K562 (cell line): ENCODE measurements at regions not wholly inside any gene's neighbourhood (a gene's known extent, or its start where the extent isn't known, plus 50 kb on each side); places are given as distances from the start of the nearest gene placed in this dataset.
A peak's percentile ranks its signal among the peaks of the same experiment; 100 is the strongest.

ENCODE experiments used
- ATAC-seq: fragments of 200-7000 bp; cut with Tn5 transposase; 3 replicates; pipeline ENCODE4 v1.9.1; 2020; ENCODE audit warnings: moderate library complexity
- BruUV-seq: library from RNA; stranded (reverse); fragments of 400-500 nt; replicated peaks from 2 replicates; lab custom pipeline; 2021; lab: Mats Ljungman, UMichigan
- CTCF ChIA-PET: fragments of 300-600 bp; formaldehyde crosslinking; extraction: SDS; loops from one replicate; lab custom pipeline; 2021; ENCODE audit warnings: low intra/inter-chr PET ratio; lab: Yijun Ruan, JAX
- POLR2A ChIA-PET: fragments of 300-600, 350-650 bp; sonication (Branson Sonifier 250); formaldehyde crosslinking; extraction: SDS; loops from one replicate; lab custom pipeline; 2021; ENCODE audit warnings: antibody characterized with exemption, inconsistent platforms; lab: Yijun Ruan, JAX
- DNase-seq, 4 experiments: peaks; one replicate each; pipeline versions ENCODE4 v3.0.0 to v3.0.0-alpha.2; 2011 to 2018; ENCODE audit warnings: low spot score in 3 of 4, mixed read lengths in 3 of 4; ENCODE audit errors: extremely low read depth in 1 of 4
- FAIRE-seq: peaks from 2 replicates; lab custom pipeline; 2011; peaks lifted over from hg19 to GRCh38; lab: Jason Lieb, UNC
- H2AFZ ChIP-seq: 2 replicates; pipeline ENCODE4 v1.6.0; 2011; ENCODE audit warnings: low read depth, low read length, control low read depth, inconsistent platforms
- H3K27ac ChIP-seq: fragments of 200-600 bp; 3 replicates; pipeline ENCODE4 v1.8.0; 2011; ENCODE audit warnings: low read depth, mild to moderate bottlenecking, control low read depth, inconsistent platforms, low read length, moderate library complexity, mixed read lengths; ENCODE audit errors: extremely low read depth
- H3K27me3 ChIP-seq, 2 experiments: fragments of 300-600 bp in 1 of 2; 2 replicates in 1 of 2; 3 replicates in 1 of 2; pipeline versions ENCODE4 v1.6.0 to v1.8.0; 2011; ENCODE audit warnings: inconsistent platforms in 2 of 2, low read length in 2 of 2, mild to moderate bottlenecking in 1 of 2, mixed read lengths in 1 of 2, moderate library complexity in 1 of 2; ENCODE audit not compliant: control insufficient read depth in 2 of 2, insufficient read depth in 2 of 2
- H3K36me3 ChIP-seq: fragments of 300-600 bp; 3 replicates; pipeline ENCODE4 v1.8.0; 2011; ENCODE audit warnings: mild to moderate bottlenecking, low read length, inconsistent platforms; ENCODE audit not compliant: control insufficient read depth, insufficient read depth
- H3K4me1 ChIP-seq, 2 experiments: fragments of 200-600 bp in 1 of 2; replicated peaks in 1 of 2; 2 replicates in 1 of 2; 3 replicates in 1 of 2; pipeline versions ENCODE4 v1.5.1 to v1.8.0; 2011; ENCODE audit warnings: inconsistent platforms in 2 of 2, low read length in 2 of 2, mild to moderate bottlenecking in 1 of 2, mixed read lengths in 1 of 2, moderate library complexity in 1 of 2; ENCODE audit not compliant: control insufficient read depth in 2 of 2, insufficient read depth in 2 of 2
- H3K4me2 ChIP-seq: 2 replicates; pipeline ENCODE4 v1.6.1; 2011; ENCODE audit warnings: low read length, control low read depth, inconsistent platforms, mixed read lengths; ENCODE audit not compliant: insufficient read depth
- H3K4me3 ChIP-seq: fragments of 200-600 bp; sonication (generic), shearing (Covaris generic); 2 replicates; pipeline ENCODE4 v1.5.1; 2016; ENCODE audit warnings: control low read depth, inconsistent platforms
- H3K79me2 ChIP-seq: fragments of 200-600 bp; 3 replicates; pipeline ENCODE4 v1.8.0; 2011; ENCODE audit warnings: low read length, inconsistent platforms; ENCODE audit not compliant: control insufficient read depth, insufficient read depth
- H3K9ac ChIP-seq, 2 experiments: 2 replicates each; pipeline versions ENCODE4 v1.6.0 to v1.6.1; 2011; ENCODE audit warnings: low read depth in 2 of 2, low read length in 2 of 2, control low read depth in 1 of 2, inconsistent platforms in 1 of 2, mild to moderate bottlenecking in 1 of 2, mixed read lengths in 1 of 2; ENCODE audit not compliant: insufficient read depth in 1 of 2
- H3K9me1 ChIP-seq: one replicate; pipeline ENCODE4 v1.6.0; 2011; ENCODE audit warnings: inconsistent platforms, mild to moderate bottlenecking, low read length, moderate library complexity; ENCODE audit not compliant: control insufficient read depth, insufficient read depth
- H3K9me3 ChIP-seq: replicated peaks from 2 replicates; pipeline ENCODE4 v1.5.1; 2011; ENCODE audit warnings: low read depth, low read length, inconsistent platforms; ENCODE audit not compliant: control insufficient read depth, insufficient read depth
- H4K20me1 ChIP-seq: replicated peaks from 2 replicates; pipeline ENCODE4 v1.6.1; 2011; ENCODE audit warnings: low read length, inconsistent platforms, mixed read lengths; ENCODE audit not compliant: control insufficient read depth, insufficient read depth
- CEBPG ChIP-seq, 3 experiments: fragments of 200-800 bp in 1 of 3; sonication (Bioruptor generic) in 1 of 3; sonication (generic) in 1 of 3; formaldehyde crosslinking in 1 of 3; IDR thresholded peaks in 2 of 3; conservative IDR thresholded peaks in 1 of 3; 2 replicates each; pipeline versions ENCODE4 v1.6.1 to v1.8.0; 2016 to 2022; ENCODE audit warnings: missing compliant biosample characterization in 2 of 3, missing genetic modification characterization in 2 of 3, mild to moderate bottlenecking in 1 of 3, missing genetic modification reagents in 1 of 3
- CHD4 ChIP-seq: fragments of 200-600 bp; sonication (generic); IDR thresholded peaks from 3 replicates; pipeline ENCODE4 v1.6.1; 2012; ENCODE audit warnings: low read depth, mild to moderate bottlenecking, mixed read lengths, low read length, inconsistent platforms; ENCODE audit not compliant: insufficient read depth, insufficient replicate concordance, poor library complexity, severe bottlenecking
- DMBX1 ChIP-seq: fragments of 250-450 bp; sonication (Bioruptor Pico); IDR thresholded peaks from 2 replicates; pipeline ENCODE4 v1.8.0; 2022; ENCODE audit warnings: inconsistent platforms, mild to moderate bottlenecking, moderate library complexity, borderline replicate concordance
- ETV1 ChIP-seq: fragments of 450-650 bp; conservative IDR thresholded peaks from 2 replicates; pipeline ENCODE4 v1.6.1; 2016; ENCODE audit warnings: missing genetic modification characterization, control low read depth, low read depth, missing compliant biosample characterization
- GABPA ChIP-seq: fragments of 200-800 bp; sonication (Bioruptor generic); conservative IDR thresholded peaks from 2 replicates; pipeline ENCODE4 v1.6.1; 2016; ENCODE audit warnings: low read depth, missing genetic modification characterization, missing compliant biosample characterization
- NR2C2 ChIP-seq, 2 experiments: fragments of 200-800 bp in 1 of 2; sonication (Bioruptor generic) in 1 of 2; sonication (generic) in 1 of 2; formaldehyde crosslinking in 1 of 2; IDR thresholded peaks; 2 replicates each; pipeline versions ENCODE4 v1.6.1 to v1.8.0; 2016 to 2022; ENCODE audit warnings: mild to moderate bottlenecking in 1 of 2, missing compliant biosample characterization in 1 of 2, missing genetic modification characterization in 1 of 2, missing genetic modification reagents in 1 of 2
- NUFIP1 ChIP-seq: fragments of 450-650 bp; IDR thresholded peaks from 2 replicates; pipeline ENCODE4 v1.6.1; 2018; ENCODE audit not compliant: partially characterized antibody
- POLR2H ChIP-seq: IDR thresholded peaks from 2 replicates; pipeline ENCODE4 v1.6.1; 2016; ENCODE audit warnings: missing genetic modification characterization, low read depth, mild to moderate bottlenecking, control low read depth, missing compliant biosample characterization, moderate library complexity
- PTBP1 ChIP-seq: fragments of 200-400 bp; formaldehyde crosslinking; IDR thresholded peaks from 2 replicates; pipeline ENCODE4 v1.6.1; 2017; ENCODE audit warnings: low read depth, low read length
- RBM22 ChIP-seq: fragments of 200-400 bp; formaldehyde crosslinking; IDR thresholded peaks from 2 replicates; pipeline ENCODE4 v1.6.1; 2018; ENCODE audit warnings: low read length, low read depth; ENCODE audit not compliant: poor library complexity, severe bottlenecking
- SIN3B ChIP-seq: fragments of 450-650 bp; IDR thresholded peaks from 2 replicates; pipeline ENCODE4 v1.6.1; 2017; ENCODE audit warnings: low read depth, mild to moderate bottlenecking, moderate library complexity
- SNRNP70 ChIP-seq: fragments of 200-400 bp; formaldehyde crosslinking; optimal IDR thresholded peaks from 2 replicates; pipeline ENCODE3; 2017; ENCODE audit warnings: low read depth, low read length
- SOX6 ChIP-seq: fragments of 450-650 bp; IDR thresholded peaks from 2 replicates; pipeline ENCODE4 v1.6.1; 2014; ENCODE audit warnings: mild to moderate bottlenecking
- SP2 ChIP-seq: IDR thresholded peaks from 2 replicates; pipeline ENCODE4 v1.6.1; 2011; ENCODE audit warnings: mild to moderate bottlenecking, low read depth, low read length, moderate library complexity; ENCODE audit not compliant: poor library complexity, severe bottlenecking; ENCODE audit errors: extremely low read depth
- TFAM ChIP-seq: fragments of 250-450 bp; sonication (Bioruptor Pico); conservative IDR thresholded peaks from 2 replicates; pipeline ENCODE4 v1.5.0; 2021; ENCODE audit warnings: mild to moderate bottlenecking, moderate library complexity
- WHSC1 ChIP-seq: IDR thresholded peaks from one replicate; pipeline ENCODE4 v1.6.1; 2012; ENCODE audit warnings: low read length, control low read depth, inconsistent platforms
- ZNF311 ChIP-seq: fragments of 250-450 bp; sonication (Bioruptor Pico); IDR thresholded peaks from 2 replicates; pipeline ENCODE4 v1.4.0; 2020; ENCODE audit warnings: mild to moderate bottlenecking, moderate library complexity
- ZNF589 ChIP-seq: fragments of 200-800 bp; sonication (Bioruptor generic); IDR thresholded peaks from 2 replicates; pipeline ENCODE4 v1.6.1; 2016; ENCODE audit warnings: low read depth, missing genetic modification characterization, missing compliant biosample characterization
- ZSCAN32 ChIP-seq: fragments of 450-650 bp; formaldehyde crosslinking; IDR thresholded peaks from 2 replicates; pipeline ENCODE4 v1.4.0; 2020; ENCODE audit warnings: mild to moderate bottlenecking, moderate library complexity
- WGBS: fragments of 100-300 bp; shearing (Covaris generic); methylation state at CpG from one replicate; pipeline ENCODE4 v1.1.6; 2016; ENCODE audit warnings: low coverage, mixed read lengths; ENCODE audit not compliant: insufficient coverage; ENCODE audit errors: missing lambda C conversion rate; 5-methylcytosine and 5-hydroxymethylcytosine counted together
- in situ Hi-C: fragments of 300-500 bp; cut with MboI; formaldehyde crosslinking; loops from 4 replicates; pipeline ENCODE4 v1.15.0; 2018; ENCODE audit warnings: inconsistent platforms, mixed read lengths
- intact Hi-C: fragments of 100-400 bp; cut with micrococcal nuclease; formaldehyde crosslinking; loops from 2 replicates; pipeline ENCODE4 v1.14.2; 2022
- TF ChIP-seq, protein P1 (sequence below), 2 experiments: fragments of 450-650 bp in 1 of 2; sonication (generic) in 1 of 2; formaldehyde crosslinking in 1 of 2; IDR thresholded peaks in 1 of 2; conservative IDR thresholded peaks in 1 of 2; 2 replicates each; pipeline versions ENCODE4 v1.6.1 to v1.8.1; 2016 to 2023; ENCODE audit warnings: mild to moderate bottlenecking in 2 of 2, moderate library complexity in 2 of 2, inconsistent platforms in 1 of 2, missing genetic modification reagents in 1 of 2

DNA sequence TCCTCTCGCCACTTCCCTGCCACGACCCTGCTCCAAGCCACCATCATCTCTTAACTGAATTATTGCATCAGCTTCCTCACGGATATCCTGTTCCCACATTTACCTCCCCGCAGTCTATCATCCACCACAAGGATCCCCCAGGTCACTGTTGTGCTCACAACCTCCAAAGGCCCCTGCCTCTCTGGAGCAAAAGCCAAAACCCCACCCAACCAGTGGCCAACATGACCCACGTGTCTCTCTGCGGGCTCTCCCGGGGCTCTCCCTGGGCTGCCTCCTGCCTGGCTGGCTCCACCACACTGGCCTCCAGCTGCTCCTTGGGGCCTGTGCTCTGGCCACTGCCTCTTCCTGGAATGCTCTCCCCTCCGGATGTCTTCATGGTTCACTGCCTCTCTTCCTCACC is 809.3 kb downstream of the UQCRFS1 start:
- no peak overlapping the region for H3K9ac ChIP-seq
- H3K27me3 ChIP-seq = no peaks in the 10 kb centered on the region; a peak in 1 of 5 replicates
- peak; percentile 55 for ATAC-seq
- ChIA-PET POLR2A (interaction anchor here (0.7 kb wide), 1 partner anchor 10 kb away, joined by 4 read pairs; no protein-coding TSS in a partner anchor), CTCF (no interaction called here)
- WGBS = 28% methylated on average over 8 of the region's 8 CpGs
- in situ Hi-C loops (no loop called here), intact Hi-C loops (no loop called here)
- no peaks in the 10 kb centered on the region for H4K20me1 ChIP-seq
- no peaks in the 10 kb centered on the region for H3K9me3 ChIP-seq
- no peaks in the 10 kb centered on the region for H3K36me3 ChIP-seq
- H3K4me2 ChIP-seq = no peak overlapping the region
- H3K79me2 ChIP-seq = no peaks in the 10 kb centered on the region
- no peak overlapping the region for H2AFZ ChIP-seq
- FAIRE-seq = no peak
- no TSS peak for BruUV-seq
- no peak overlapping the region for H3K4me3 ChIP-seq
- H3K27ac ChIP-seq = no peak overlapping the region
- no peaks in the 10 kb centered on the region for H3K9me1 ChIP-seq
- H3K4me1 ChIP-seq = peaks cover 7 to 14% of the 10 kb centered on the region in 2 experiments; a peak in 3 of 5 replicates
- DNase-seq = no peak
- TF ChIP-seq CHD4 = no peak
- no peak for TF ChIP-seq SOX6
- TF ChIP-seq ETV1 = peak; percentile 39; the same call in 1 of the 2 replicates
- peak; percentile 54 for TF ChIP-seq GABPA
- no peak for TF ChIP-seq PTBP1
- TF ChIP-seq SIN3B = no peak
- TF ChIP-seq ZNF589 (CRISPR knock-in tag) = no peak
- TF ChIP-seq, protein P1, sequence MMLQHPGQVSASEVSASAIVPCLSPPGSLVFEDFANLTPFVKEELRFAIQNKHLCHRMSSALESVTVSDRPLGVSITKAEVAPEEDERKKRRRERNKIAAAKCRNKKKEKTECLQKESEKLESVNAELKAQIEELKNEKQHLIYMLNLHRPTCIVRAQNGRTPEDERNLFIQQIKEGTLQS (IDR thresholded peaks at IDR 0.05) = peak; percentile 44; the same call in 1 of the 2 replicates
- TF ChIP-seq, protein P1 (CRISPR knock-in tag; conservative IDR thresholded peaks at IDR 0.05) = no peak
- TF ChIP-seq TFAM (CRISPR knock-in tag) = no peak
- no peak for TF ChIP-seq NR2C2 (CRISPR knock-in tag; IDR thresholded peaks at IDR 0.05)
- peak; percentile 49; the same call in 1 of the 2 replicates for TF ChIP-seq NR2C2 (tag; IDR thresholded peaks at IDR 0.05)
- TF ChIP-seq RBM22 = no peak
- 0 out of 2 replicates have a peak, but pooled peaks have one; percentile 38 for TF ChIP-seq ZSCAN32 (CRISPR knock-in tag)
- no peak for TF ChIP-seq SNRNP70
- TF ChIP-seq ZNF311 = peak; percentile 43; the same call in 1 of the 2 replicates
- no peak for TF ChIP-seq WHSC1
- TF ChIP-seq POLR2H (tag) = no peak
- TF ChIP-seq SP2 = no peak
- no peak for TF ChIP-seq NUFIP1
- peak; percentile 74; the same call in 1 of the 2 replicates for TF ChIP-seq DMBX1
- TF ChIP-seq CEBPG (CRISPR knock-in tag; IDR thresholded peaks at IDR 0.05) = peak; percentile 59
- TF ChIP-seq CEBPG (tag; conservative IDR thresholded peaks at IDR 0.05 in 1 of 2, IDR thresholded peaks at IDR 0.05 in 1 of 2) = peak; percentile 48 to 93; a peak in 3 of 4 replicates
